Sigmoid colon (tissue), 6 donors: ENCODE measurements at regions not wholly inside any gene's neighbourhood (a gene's known extent, or its start where the extent isn't known, plus 50 kb on each side); places are given as distances from the start of the nearest gene placed in this dataset.

Experiments
- DNase-seq: peaks from one replicate; pipeline ENCODE4 v3.0.0-alpha.2; 2019
- H3K27ac ChIP-seq, 4 donors: fragments of 200-600 bp; sonication (generic); one replicate each; pipeline ENCODE4 v1.5.1; 2016 to 2019; ENCODE audit warnings: mild to moderate bottlenecking in 1 of 4
- H3K27me3 ChIP-seq, 3 donors: fragments of 200-600 bp; sonication (generic); one replicate each; pipeline ENCODE4 v1.5.1; 2019; ENCODE audit warnings: mild to moderate bottlenecking in 1 of 3
- H3K36me3 ChIP-seq, 4 donors: fragments of 200-600 bp; sonication (generic); one replicate each; pipeline ENCODE4 v1.5.1; 2016 to 2019
- H3K4me1 ChIP-seq, 4 donors: fragments of 200-600 bp; sonication (generic); one replicate each; pipeline ENCODE4 v1.5.1; 2017 to 2019
- H3K4me3 ChIP-seq, 4 donors: fragments of 200-600 bp; sonication (generic); one replicate each; pipeline ENCODE4 v1.5.1; 2017 to 2019; ENCODE audit warnings: mild to moderate bottlenecking in 2 of 4, moderate library complexity in 1 of 4
- H3K9me3 ChIP-seq, 4 donors: fragments of 200-600 bp in 3 of 4; sonication (generic) in 3 of 4; one replicate each; pipeline versions ENCODE4 v1.5.1 to v1.6.1; 2013 to 2019
- CTCF ChIP-seq, 4 experiments: fragments of 450-650 bp in 3 of 4; fragments of 200-600 bp in 1 of 4; IDR thresholded peaks; one replicate each; pipeline ENCODE4 v1.5.1; 2016 to 2019; ENCODE audit warnings: antibody characterized with exemption in 4 of 4, mild to moderate bottlenecking in 3 of 4, moderate library complexity in 2 of 4
- EP300 ChIP-seq, 4 donors: sonication (generic); formaldehyde crosslinking; IDR thresholded peaks; one replicate each; pipeline ENCODE4 v1.6.1; 2017; ENCODE audit warnings: antibody characterized with exemption in 4 of 4
- POLR2A ChIP-seq, 2 donors: fragments of 450-650 bp; IDR thresholded peaks; one replicate each; pipeline ENCODE4 v1.6.1; 2016; ENCODE audit warnings: antibody characterized with exemption in 2 of 2, mild to moderate bottlenecking in 2 of 2, moderate library complexity in 2 of 2
- POLR2AphosphoS5 ChIP-seq, 4 donors: sonication (generic); formaldehyde crosslinking; IDR thresholded peaks; one replicate each; pipeline ENCODE4 v1.6.1; 2017; ENCODE audit warnings: antibody characterized with exemption in 4 of 4
- WGBS, 2 donors: extraction: QIAGEN DNeasy Blood & Tissue Kit; methylation state at CpG; one replicate each; pipeline ENCODE4 v1.1.7; 2013; 5-methylcytosine and 5-hydroxymethylcytosine counted together
- intact Hi-C: fragments of 100-400 bp; cut with DNase I; formaldehyde crosslinking; loops from one replicate; pipeline ENCODE4 v1.15.1; 2023
- donor health status: healthy with polysubstance abuse.
- donor health status: healthy.

- TF ChIP-seq POLR2AphosphoS5 (IDR thresholded peaks at IDR 0.05) (no peak), CTCF (IDR thresholded peaks at IDR 0.05) (no peak), EP300 (IDR thresholded peaks at IDR 0.05) (no peak), POLR2A (IDR thresholded peaks at IDR 0.05) (no peak)
- Histone ChIP-seq H3K27ac (no peak overlapping the region), H3K9me3 (no peaks in the 10 kb centered on the region), H3K27me3 (no peaks in the 10 kb centered on the region), H3K36me3 (no peaks in the 10 kb centered on the region), H3K4me3 (no peak overlapping the region), H3K4me1 (no peaks in the 10 kb centered on the region)
- no peak for DNase-seq
- 69 to 76% methylated on average over 7 of the region's 7 CpGs for WGBS, 2 donors
- intact Hi-C loops = no loop called here
These were observed 759.0 kb upstream of the SOX9 start for GRCh38 chr17:71361656-71362450.

DNA sequence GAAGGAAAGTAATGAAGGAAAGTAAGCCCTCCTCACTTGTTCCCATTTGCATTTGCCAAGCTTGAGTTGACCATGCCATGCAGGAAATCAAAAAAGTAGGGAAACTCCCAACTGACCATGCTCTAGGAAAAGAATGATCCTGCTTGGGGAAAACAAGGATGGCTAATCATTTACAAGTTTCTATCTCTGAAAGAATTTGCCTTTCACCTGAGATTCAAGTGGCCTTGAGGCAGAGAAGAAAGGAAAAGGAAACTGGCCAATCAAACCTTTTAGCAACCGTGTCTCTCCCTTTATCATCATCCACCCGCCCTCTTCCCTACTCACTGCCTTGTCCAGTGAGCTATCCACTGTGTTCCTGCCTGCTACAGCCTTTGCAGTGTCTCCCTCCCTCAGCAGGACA, 757.2 kb upstream of the SOX9 start:
- Histone ChIP-seq H3K4me1 (no peaks in the 10 kb centered on the region), H3K27ac (no peak overlapping the region), H3K27me3 (no peaks in the 10 kb centered on the region), H3K4me3 (no peak overlapping the region), H3K9me3 (no peaks in the 10 kb centered on the region), H3K36me3 (no peaks in the 10 kb centered on the region)
- WGBS, 2 donors = 55 to 62% methylated on average over 2 of the region's 2 CpGs
- intact Hi-C loops = no loop called here
- TF ChIP-seq POLR2A (IDR thresholded peaks at IDR 0.05) (no peak), EP300 (IDR thresholded peaks at IDR 0.05) (no peak), POLR2AphosphoS5 (IDR thresholded peaks at IDR 0.05) (no peak), CTCF (IDR thresholded peaks at IDR 0.05) (no peak)
- DNase-seq = no peak

GRCh38 chr17:71371809-71372208, 749.0 kb upstream of the SOX9 start:
- intact Hi-C loops = no loop called here
- TF ChIP-seq POLR2AphosphoS5 (IDR thresholded peaks at IDR 0.05) = no peak
- TF ChIP-seq CTCF (IDR thresholded peaks at IDR 0.05) = no peak
- no peak for TF ChIP-seq POLR2A (IDR thresholded peaks at IDR 0.05)
- no peak for TF ChIP-seq EP300 (IDR thresholded peaks at IDR 0.05)
- 85 to 91% methylated on average over 7 of the region's 7 CpGs for WGBS, 2 donors
- no peaks in the 10 kb centered on the region for H3K36me3 ChIP-seq
- H3K4me3 ChIP-seq = no peak overlapping the region
- H3K9me3 ChIP-seq = no peaks in the 10 kb centered on the region
- no peak for DNase-seq
- no peaks in the 10 kb centered on the region for H3K4me1 ChIP-seq
- H3K27ac ChIP-seq = no peak overlapping the region
- H3K27me3 ChIP-seq = no peaks in the 10 kb centered on the region

- Histone ChIP-seq H3K27me3 (no peaks in the 10 kb centered on the region), H3K36me3 (no peaks in the 10 kb centered on the region), H3K27ac (no peak overlapping the region), H3K9me3 (no peaks in the 10 kb centered on the region), H3K4me3 (no peak overlapping the region), H3K4me1 (no peaks in the 10 kb centered on the region)
- 94 to 96% methylated on average over 1 of the region's 1 CpG for WGBS, 2 donors
- no peak for DNase-seq
- TF ChIP-seq EP300 (IDR thresholded peaks at IDR 0.05) (no peak), CTCF (IDR thresholded peaks at IDR 0.05) (no peak), POLR2A (IDR thresholded peaks at IDR 0.05) (no peak)
- intact Hi-C loops = no loop called here
These were observed 744.9 kb upstream of the SOX9 start for GRCh38 chr17:71375948-71376347.

- Histone ChIP-seq H3K27me3 (no peaks in the 10 kb centered on the region), H3K4me3 (no peak overlapping the region), H3K4me1 (no peaks in the 10 kb centered on the region), H3K9me3 (no peaks in the 10 kb centered on the region), H3K36me3 (no peaks in the 10 kb centered on the region), H3K27ac (no peak overlapping the region)
- WGBS, 2 donors = 70 to 73% methylated on average over 6 of the region's 6 CpGs
- intact Hi-C loops = no loop called here
- no peak for TF ChIP-seq POLR2A (IDR thresholded peaks at IDR 0.05)
- no peak for TF ChIP-seq CTCF (IDR thresholded peaks at IDR 0.05)
- TF ChIP-seq EP300 (IDR thresholded peaks at IDR 0.05) = no peak
- TF ChIP-seq POLR2AphosphoS5 (IDR thresholded peaks at IDR 0.05) = no peak
- no peak for DNase-seq
These were observed 743.9 kb upstream of the SOX9 start for GRCh38 chr17:71376933-71377332.
